Neural crest cell (in vitro differentiated cells): ENCODE measurements at regions not wholly inside any gene's neighbourhood (a gene's known extent, or its start where the extent isn't known, plus 50 kb on each side); places are given as distances from the start of the nearest gene placed in this dataset.

ENCODE experiments used
- DNase-seq: peaks from one replicate; pipeline ENCODE4 v3.0.0; 2021; ENCODE audit warnings: low read depth, mixed read lengths, low spot score
- H3K27ac Mint-ChIP-seq: one replicate; pipeline ENCODE4 v1.8.0; 2021; ENCODE audit warnings: mild to moderate bottlenecking, mixed read lengths; ENCODE audit not compliant: unreplicated experiment
- H3K27me3 Mint-ChIP-seq: 2 replicates; pipeline ENCODE4 v1.8.0; 2021; ENCODE audit warnings: low read depth, mild to moderate bottlenecking, mixed read lengths
- H3K36me3 Mint-ChIP-seq: 2 replicates; pipeline ENCODE4 v1.8.0; 2021; ENCODE audit warnings: low read depth, mild to moderate bottlenecking, mixed read lengths
- H3K4me1 Mint-ChIP-seq: 2 replicates; pipeline ENCODE4 v1.8.0; 2021; ENCODE audit warnings: mixed read lengths
- H3K4me3 Mint-ChIP-seq: one replicate; pipeline ENCODE4 v1.8.0; 2021; ENCODE audit warnings: mild to moderate bottlenecking, mixed read lengths
- H3K9me3 Mint-ChIP-seq: 2 replicates; pipeline ENCODE4 v1.8.0; 2021; ENCODE audit warnings: mixed read lengths
- TF ChIP-seq, protein P1 (sequence below): fragments of 200-600 bp; sonication (generic); conservative IDR thresholded peaks from 2 replicates; pipeline ENCODE4 v1.5.0; 2021; ENCODE audit warnings: antibody characterized with exemption, mild to moderate bottlenecking

DNA sequence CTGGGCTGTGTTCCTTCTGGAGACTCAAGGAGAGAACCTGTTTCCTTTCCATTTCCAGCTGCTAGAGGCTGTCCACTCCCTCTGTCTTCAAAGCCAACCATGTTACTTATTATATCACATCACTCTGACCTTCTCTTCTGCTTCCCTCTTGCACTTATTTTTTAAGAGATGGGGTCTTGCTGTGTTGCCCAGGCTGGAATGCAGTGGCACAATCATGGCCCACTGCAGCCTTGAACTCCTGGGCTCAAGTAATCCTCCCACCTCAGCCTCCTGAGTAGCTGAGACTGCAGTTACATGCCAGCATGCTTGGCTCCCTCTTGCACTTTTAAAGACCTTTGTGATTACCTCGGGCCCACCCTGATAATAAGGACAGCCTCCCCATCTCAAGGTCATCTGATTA lies 160.0 kb upstream of the DTNBP1 start:
- peak overlapping the region; percentile 23 for H3K27ac Mint-ChIP-seq
- H3K36me3 Mint-ChIP-seq = no peaks in the 10 kb centered on the region
- peaks cover 40% of the 10 kb centered on the region for H3K4me1 Mint-ChIP-seq
- no peak overlapping the region for H3K4me3 Mint-ChIP-seq
- TF ChIP-seq, protein P1, sequence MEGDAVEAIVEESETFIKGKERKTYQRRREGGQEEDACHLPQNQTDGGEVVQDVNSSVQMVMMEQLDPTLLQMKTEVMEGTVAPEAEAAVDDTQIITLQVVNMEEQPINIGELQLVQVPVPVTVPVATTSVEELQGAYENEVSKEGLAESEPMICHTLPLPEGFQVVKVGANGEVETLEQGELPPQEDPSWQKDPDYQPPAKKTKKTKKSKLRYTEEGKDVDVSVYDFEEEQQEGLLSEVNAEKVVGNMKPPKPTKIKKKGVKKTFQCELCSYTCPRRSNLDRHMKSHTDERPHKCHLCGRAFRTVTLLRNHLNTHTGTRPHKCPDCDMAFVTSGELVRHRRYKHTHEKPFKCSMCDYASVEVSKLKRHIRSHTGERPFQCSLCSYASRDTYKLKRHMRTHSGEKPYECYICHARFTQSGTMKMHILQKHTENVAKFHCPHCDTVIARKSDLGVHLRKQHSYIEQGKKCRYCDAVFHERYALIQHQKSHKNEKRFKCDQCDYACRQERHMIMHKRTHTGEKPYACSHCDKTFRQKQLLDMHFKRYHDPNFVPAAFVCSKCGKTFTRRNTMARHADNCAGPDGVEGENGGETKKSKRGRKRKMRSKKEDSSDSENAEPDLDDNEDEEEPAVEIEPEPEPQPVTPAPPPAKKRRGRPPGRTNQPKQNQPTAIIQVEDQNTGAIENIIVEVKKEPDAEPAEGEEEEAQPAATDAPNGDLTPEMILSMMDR = no peak
- H3K27me3 Mint-ChIP-seq = peaks cover 3% of the 10 kb centered on the region
- DNase-seq = no peak
- H3K9me3 Mint-ChIP-seq = no peaks in the 10 kb centered on the region

DNA sequence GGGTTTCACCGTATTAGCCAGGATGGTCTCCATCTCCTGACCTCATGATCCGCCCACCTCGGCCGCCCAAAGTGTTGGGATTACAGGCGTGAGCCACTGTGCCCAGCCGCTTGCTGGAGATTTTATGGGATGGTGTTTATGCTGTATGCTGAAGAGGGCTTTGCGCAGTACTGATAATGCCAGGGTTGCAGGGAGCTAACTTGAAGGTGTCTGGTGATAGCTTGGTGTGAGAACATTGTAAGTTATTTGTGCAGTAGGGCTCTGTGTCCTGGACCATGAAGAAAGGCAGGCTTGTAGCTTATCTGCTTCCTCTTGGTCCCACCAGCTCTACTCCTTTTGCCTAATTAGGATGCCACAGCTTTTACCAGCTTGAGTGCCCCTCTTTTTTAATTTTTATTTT lies 157.0 kb upstream of the DTNBP1 start:
- no peaks in the 10 kb centered on the region for H3K9me3 Mint-ChIP-seq
- no peaks in the 10 kb centered on the region for H3K36me3 Mint-ChIP-seq
- peaks cover 3% of the 10 kb centered on the region for H3K27me3 Mint-ChIP-seq
- H3K4me1 Mint-ChIP-seq = peaks cover 37% of the 10 kb centered on the region
- H3K27ac Mint-ChIP-seq = no peak overlapping the region
- DNase-seq = no peak
- no peak overlapping the region for H3K4me3 Mint-ChIP-seq
- TF ChIP-seq, protein P1 = no peak

DNA sequence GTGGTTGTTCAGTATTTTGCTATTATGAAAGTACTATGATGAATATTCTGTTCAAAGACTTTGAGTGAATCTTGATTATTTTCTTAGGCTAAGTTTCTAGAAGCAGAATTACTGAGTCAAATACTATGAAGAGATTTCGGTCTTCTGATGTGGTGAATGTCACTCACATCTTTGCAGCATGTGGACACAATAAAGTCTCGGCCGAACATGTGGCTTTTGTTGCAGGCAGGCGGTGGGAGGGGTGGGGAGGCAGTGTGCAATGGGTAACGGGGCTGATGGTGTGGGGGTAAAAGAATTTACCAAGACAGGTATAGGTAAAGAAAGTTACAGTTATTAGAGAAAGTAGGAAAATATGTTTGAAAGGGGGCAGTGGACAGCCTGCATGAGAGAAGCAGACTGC lies 156.4 kb upstream of the DTNBP1 start:
- no peak overlapping the region for H3K27ac Mint-ChIP-seq
- H3K36me3 Mint-ChIP-seq = no peaks in the 10 kb centered on the region
- TF ChIP-seq, protein P1 = no peak
- H3K9me3 Mint-ChIP-seq = no peaks in the 10 kb centered on the region
- H3K4me3 Mint-ChIP-seq = peak overlapping the region; percentile 33
- H3K4me1 Mint-ChIP-seq = peaks cover 34% of the 10 kb centered on the region
- peaks cover 3% of the 10 kb centered on the region for H3K27me3 Mint-ChIP-seq
- no peak for DNase-seq

DNA sequence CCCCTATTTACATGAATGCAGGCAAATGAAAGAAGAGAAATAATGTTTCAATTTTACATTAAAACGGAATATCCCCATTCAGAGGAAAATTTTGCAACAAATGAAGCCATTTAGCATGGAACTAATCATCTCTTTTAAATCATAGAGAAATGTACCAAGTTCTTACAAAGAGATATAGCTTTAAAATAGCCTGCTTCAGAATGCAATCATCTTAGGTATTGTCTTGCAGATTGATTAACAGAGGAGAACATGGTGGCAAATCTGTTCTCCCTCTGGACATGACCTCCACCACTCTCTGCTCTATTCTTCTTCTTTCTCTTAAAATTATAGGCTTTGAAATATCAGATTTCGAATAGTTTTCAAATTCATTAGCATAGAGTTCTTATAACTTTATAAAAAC lies 155.7 kb upstream of the DTNBP1 start:
- no peak overlapping the region for H3K27ac Mint-ChIP-seq
- TF ChIP-seq, protein P1 = no peak
- peaks cover 29% of the 10 kb centered on the region for H3K4me1 Mint-ChIP-seq
- H3K4me3 Mint-ChIP-seq = no peak overlapping the region
- DNase-seq = no peak
- no peaks in the 10 kb centered on the region for H3K9me3 Mint-ChIP-seq
- no peaks in the 10 kb centered on the region for H3K36me3 Mint-ChIP-seq
- peaks cover 3% of the 10 kb centered on the region for H3K27me3 Mint-ChIP-seq

DNA sequence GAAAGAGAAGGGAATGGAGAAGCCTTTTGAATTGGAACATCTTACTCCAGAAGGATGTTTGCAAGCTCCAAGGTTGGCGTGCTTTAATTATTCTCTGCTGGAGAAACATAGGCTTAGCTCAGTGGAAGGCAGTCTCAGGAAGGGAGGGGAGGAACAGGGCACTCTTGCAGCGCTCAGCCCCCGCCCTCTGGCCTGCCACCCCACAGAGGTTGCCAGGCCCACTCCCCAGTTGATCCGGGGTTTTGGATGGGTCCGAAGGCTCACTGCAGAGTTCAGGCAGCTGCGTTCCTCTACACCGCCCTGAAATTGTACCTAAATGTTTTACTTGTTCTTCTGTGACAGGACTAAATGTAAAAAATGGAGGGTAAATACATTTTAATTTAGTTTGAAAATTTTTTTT lies 155.2 kb upstream of the DTNBP1 start:
- no peak overlapping the region for H3K27ac Mint-ChIP-seq
- H3K36me3 Mint-ChIP-seq = no peaks in the 10 kb centered on the region
- DNase-seq = no peak
- no peaks in the 10 kb centered on the region for H3K9me3 Mint-ChIP-seq
- H3K4me1 Mint-ChIP-seq = peaks cover 24% of the 10 kb centered on the region
- H3K27me3 Mint-ChIP-seq = peaks cover 3% of the 10 kb centered on the region
- H3K4me3 Mint-ChIP-seq = no peak overlapping the region
- TF ChIP-seq, protein P1 = no peak

DNA sequence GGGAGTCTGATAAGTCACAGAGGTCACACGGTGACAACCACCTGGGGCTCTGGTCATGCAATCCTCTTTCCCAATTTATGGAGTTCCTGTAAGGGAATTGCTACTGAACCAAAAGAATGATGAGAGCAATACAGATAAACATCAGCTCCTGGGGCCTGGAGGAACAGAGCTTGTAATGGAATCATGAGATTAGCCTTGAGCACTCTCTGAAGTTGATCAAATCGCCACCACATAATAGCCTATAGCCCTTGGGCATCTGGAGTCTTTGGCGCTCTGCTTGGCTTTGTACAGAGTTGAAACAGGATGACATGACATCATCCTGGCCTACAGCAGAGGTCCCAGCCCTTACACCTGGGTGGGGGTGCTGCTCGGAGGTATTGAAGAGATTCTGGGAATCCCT lies 154.3 kb upstream of the DTNBP1 start:
- TF ChIP-seq, protein P1 = no peak
- no peaks in the 10 kb centered on the region for H3K9me3 Mint-ChIP-seq
- no peak for DNase-seq
- H3K36me3 Mint-ChIP-seq = no peaks in the 10 kb centered on the region
- peaks cover 3% of the 10 kb centered on the region for H3K27me3 Mint-ChIP-seq
- H3K27ac Mint-ChIP-seq = no peak overlapping the region
- H3K4me3 Mint-ChIP-seq = no peak overlapping the region
- H3K4me1 Mint-ChIP-seq = peaks cover 17% of the 10 kb centered on the region
